Esophagus squamous epithelium (tissue), 5 donors: ENCODE measurements at regions not wholly inside any gene's neighbourhood (a gene's known extent, or its start where the extent isn't known, plus 50 kb on each side); places are given as distances from the start of the nearest gene placed in this dataset.

ENCODE experiments used
- DNase-seq: peaks from one replicate; lab custom pipeline; 2025; lab: John Stamatoyannopoulos, UW
- H3K27ac ChIP-seq, 4 donors: fragments of 200-600 bp; sonication (generic); one replicate each; pipeline ENCODE4 v1.5.1; 2016 to 2019; ENCODE audit warnings: mild to moderate bottlenecking in 1 of 4
- H3K27me3 ChIP-seq, 4 donors: fragments of 200-600 bp; sonication (generic); 1 replicate in 3 of 4; 2 replicates in 1 of 4; pipeline versions ENCODE4 v1.5.1 to v1.6.0; 2017 to 2021; ENCODE audit warnings: antibody characterized with exemption in 1 of 4
- H3K36me3 ChIP-seq, 3 donors: fragments of 200-600 bp; sonication (generic); one replicate each; pipeline ENCODE4 v1.5.1; 2016 to 2019
- H3K4me1 ChIP-seq, 3 donors: fragments of 200-600 bp; sonication (generic); one replicate each; pipeline ENCODE4 v1.5.1; 2017 to 2019
- H3K4me3 ChIP-seq, 4 donors: fragments of 200-600 bp; sonication (generic); 1 replicate in 3 of 4; 2 replicates in 1 of 4; pipeline ENCODE4 v1.5.1; 2016 to 2019; ENCODE audit warnings: mild to moderate bottlenecking in 2 of 4, moderate library complexity in 1 of 4
- H3K9me3 ChIP-seq, 3 donors: fragments of 200-600 bp; sonication (generic); one replicate each; pipeline ENCODE4 v1.5.1; 2016 to 2019
- CTCF ChIP-seq, 6 experiments: fragments of 450-650 bp in 4 of 6; fragments of 200-600 bp in 2 of 6; sonication (generic) in 2 of 6; IDR thresholded peaks; one replicate each; pipeline ENCODE4 v1.5.1; 2016 to 2019; ENCODE audit warnings: antibody characterized with exemption in 6 of 6, mild to moderate bottlenecking in 4 of 6, moderate library complexity in 4 of 6
- POLR2A ChIP-seq, 4 donors: fragments of 450-650 bp; IDR thresholded peaks; one replicate each; pipeline ENCODE4 v1.6.1; 2017; ENCODE audit warnings: antibody characterized with exemption in 4 of 4, mild to moderate bottlenecking in 4 of 4, moderate library complexity in 3 of 4
- WGBS, 2 donors: methylation state at CpG; one replicate each; pipeline ENCODE4 v1.1.5; 2018; 5-methylcytosine and 5-hydroxymethylcytosine counted together
- intact Hi-C: fragments of 100-400 bp; cut with DNase I; formaldehyde crosslinking; loops from one replicate; pipeline ENCODE4 v1.15.0; 2022
- donor health status: DM: yes; HTN: yes; CAD: no.

- Histone ChIP-seq H3K9me3 (no peaks in the 10 kb centered on the region), H3K27me3 (no peaks in the 10 kb centered on the region), H3K27ac (no peak overlapping the region), H3K36me3 (peaks cover 0 to 65% (median 5%) of the 10 kb centered on the region in 3 donors), H3K4me3 (no peak overlapping the region), H3K4me1 (peaks cover 0 to 5% (median under 1%) of the 10 kb centered on the region in 3 donors)
- no peak for DNase-seq
- intact Hi-C loops: no loop called here
- TF ChIP-seq POLR2A (IDR thresholded peaks at IDR 0.05) (no peak), CTCF (IDR thresholded peaks at IDR 0.05) (no peak)
- 79 to 93% methylated on average over 5 of the region's 5 CpGs for WGBS, 2 donors
Measured at GRCh38 chr14:95437715-95438114, 78.7 kb downstream of the SYNE3 start.

GRCh38 chr14:95436354-95436753, 80.1 kb downstream of the SYNE3 start:
- no peaks in the 10 kb centered on the region for H3K9me3 ChIP-seq
- no peak for DNase-seq
- TF ChIP-seq CTCF (IDR thresholded peaks at IDR 0.05): no peak
- no peak for TF ChIP-seq POLR2A (IDR thresholded peaks at IDR 0.05)
- WGBS, 2 donors: 75 to 98% methylated on average over 4 of the region's 4 CpGs
- peaks cover 0 to 9% (median 0%) of the 10 kb centered on the region in 3 donors for H3K4me1 ChIP-seq
- no peak overlapping the region for H3K27ac ChIP-seq
- no peaks in the 10 kb centered on the region for H3K27me3 ChIP-seq
- H3K4me3 ChIP-seq: no peak overlapping the region
- intact Hi-C loops: no loop called here
- peaks cover 0 to 77% (median 5%) of the 10 kb centered on the region in 3 donors for H3K36me3 ChIP-seq

- TF ChIP-seq POLR2A (IDR thresholded peaks at IDR 0.05) (no peak), CTCF (IDR thresholded peaks at IDR 0.05) (no peak)
- WGBS, 2 donors: 38 to 47% methylated on average over 1 of the region's 1 CpG
Measured at GRCh38 chr14:95434121-95434520, 82.3 kb downstream of the SYNE3 start.

GRCh38 chr14:95433094-95433478, 83.4 kb downstream of the SYNE3 start:
- WGBS, 2 donors: 63% methylated on average over 1 of the region's 8 CpGs; no CpG with 5 or more reads in 1 of the 2 donors

More at GRCh38 chr14:95434121-95434520, 82.3 kb downstream of the SYNE3 start:
- intact Hi-C loops: no loop called here
- H3K4me3 ChIP-seq: no peak overlapping the region
- H3K9me3 ChIP-seq: no peaks in the 10 kb centered on the region
- H3K4me1 ChIP-seq: peaks cover 0 to 9% (median 0%) of the 10 kb centered on the region in 3 donors
- no peak overlapping the region for H3K27ac ChIP-seq
- H3K27me3 ChIP-seq: no peaks in the 10 kb centered on the region
- peaks cover 0 to 71% (median 5%) of the 10 kb centered on the region in 3 donors for H3K36me3 ChIP-seq
- no peak for DNase-seq

More at GRCh38 chr14:95433094-95433478, 83.4 kb downstream of the SYNE3 start:
- Histone ChIP-seq H3K36me3 (peaks cover 0 to 60% (median 5%) of the 10 kb centered on the region in 3 donors), H3K9me3 (no peaks in the 10 kb centered on the region), H3K4me1 (peaks cover 0 to 9% (median 0%) of the 10 kb centered on the region in 3 donors), H3K4me3 (no peak overlapping the region), H3K27ac (no peak overlapping the region), H3K27me3 (no peaks in the 10 kb centered on the region)
- intact Hi-C loops: no loop called here
- no peak for TF ChIP-seq CTCF (IDR thresholded peaks at IDR 0.05)
- TF ChIP-seq POLR2A (IDR thresholded peaks at IDR 0.05): no peak
- DNase-seq: no peak
